GM18498 (cell line): ENCODE measurements at regions not wholly inside any gene's neighbourhood (a gene's known extent, or its start where the extent isn't known, plus 50 kb on each side); places are given as distances from the start of the nearest gene placed in this dataset.
"Not testable (repeated sequence)": the region's sequence is repeated elsewhere in the genome, so short reads cannot be mapped to it uniquely, and the experiment has no call there.

Source experiments
- ATAC-seq: cut with Tn5 transposase; IDR thresholded peaks from one replicate; pipeline ENCODE4 v1.9.1; 2021; ENCODE audit warnings: mild to moderate bottlenecking, moderate library complexity; ENCODE audit not compliant: unreplicated experiment

- ATAC-seq: not testable (repeated sequence)
Observed at GRCh38 chr17:26881195-26881594, 412.7 kb upstream of the WSB1 start.

- peak; percentile 65 for ATAC-seq
Observed at GRCh38 chr17:26882097-26882761, 411.7 kb upstream of the WSB1 start.

GRCh38 chr17:26883878-26884740 lies 409.8 kb upstream of the WSB1 start:
- ATAC-seq: not testable (repeated sequence)

GRCh38 chr17:26884741-26885059 lies 409.2 kb upstream of the WSB1 start:
- not testable (repeated sequence) for ATAC-seq

GRCh38 chr17:26885244-26885970 lies 408.5 kb upstream of the WSB1 start:
- ATAC-seq: not testable (repeated sequence)
